H9 (cell line): ENCODE measurements at regions not wholly inside any gene's neighbourhood (a gene's known extent, or its start where the extent isn't known, plus 50 kb on each side); places are given as distances from the start of the nearest gene placed in this dataset.

Source experiments
- DNase-seq: peaks from one replicate; pipeline ENCODE4 v3.0.0-alpha.2; 2017
- H2AFZ ChIP-seq: one replicate; pipeline ENCODE4 v1.6.1; 2013; ENCODE audit warnings: mild to moderate bottlenecking, low read length, control low read depth, moderate library complexity
- H2AK5ac ChIP-seq: 2 replicates; pipeline ENCODE4 v1.6.1; 2013; ENCODE audit warnings: low read length, control low read depth, mixed read lengths; ENCODE audit not compliant: insufficient read length
- H2BK120ac ChIP-seq: one replicate; pipeline ENCODE4 v1.6.1; 2013; ENCODE audit warnings: low read depth, mild to moderate bottlenecking, low read length, control low read depth, inconsistent platforms; ENCODE audit not compliant: poor library complexity, severe bottlenecking
- H2BK12ac ChIP-seq: 2 replicates; pipeline ENCODE4 v1.6.1; 2013; ENCODE audit warnings: low read length, control low read depth, mixed read lengths, low read depth; ENCODE audit not compliant: insufficient read length
- H2BK15ac ChIP-seq: 2 replicates; pipeline ENCODE4 v1.6.1; 2013; ENCODE audit warnings: low read depth, low read length, control low read depth
- H2BK20ac ChIP-seq: one replicate; pipeline ENCODE4 v1.6.1; 2013; ENCODE audit warnings: low read depth, mild to moderate bottlenecking, low read length, control low read depth, inconsistent platforms; ENCODE audit not compliant: poor library complexity, severe bottlenecking
- H2BK5ac ChIP-seq: 2 replicates; pipeline ENCODE4 v1.6.1; 2013; ENCODE audit warnings: low read length, control low read depth, mixed read lengths; ENCODE audit not compliant: insufficient read length
- H3K14ac ChIP-seq: 2 replicates; pipeline ENCODE4 v1.6.1; 2013; ENCODE audit warnings: low read length, control low read depth; ENCODE audit not compliant: insufficient read depth
- H3K18ac ChIP-seq: 2 replicates; pipeline ENCODE4 v1.6.1; 2013; ENCODE audit warnings: low read depth, mild to moderate bottlenecking, mixed read lengths, low read length, control low read depth; ENCODE audit not compliant: insufficient read length
- H3K23ac ChIP-seq: 2 replicates; pipeline ENCODE4 v1.6.1; 2013; ENCODE audit warnings: low read length, control low read depth, mixed read lengths, low read depth; ENCODE audit not compliant: insufficient read length
- H3K23me2 ChIP-seq: 2 replicates; pipeline ENCODE4 v1.6.1; 2013; ENCODE audit warnings: low read depth, mild to moderate bottlenecking, mixed read lengths, low read length, control low read depth; ENCODE audit not compliant: insufficient read length, poor library complexity, severe bottlenecking
- H3K27ac ChIP-seq: 2 replicates; pipeline ENCODE4 v1.5.1; 2013; ENCODE audit warnings: low read length, control low read depth, mixed read lengths, low read depth; ENCODE audit not compliant: insufficient read length
- H3K27me3 ChIP-seq: 2 replicates; pipeline ENCODE4 v1.6.1; 2013; ENCODE audit warnings: low read length, control low read depth, inconsistent platforms; ENCODE audit not compliant: insufficient read depth
- H3K4ac ChIP-seq: 2 replicates; pipeline ENCODE4 v1.6.1; 2013; ENCODE audit warnings: low read depth, mild to moderate bottlenecking, control low read depth, inconsistent platforms, low read length, moderate library complexity
- H3K4me1 ChIP-seq: 2 replicates; pipeline ENCODE4 v1.6.1; 2013; ENCODE audit warnings: low read length, control low read depth, inconsistent platforms; ENCODE audit not compliant: insufficient read depth
- H3K4me2 ChIP-seq: 2 replicates; pipeline ENCODE4 v1.6.1; 2013; ENCODE audit warnings: low read length, control low read depth, mixed read lengths; ENCODE audit not compliant: insufficient read length, insufficient read depth
- H3K56ac ChIP-seq: 2 replicates; pipeline ENCODE4 v1.6.1; 2013; ENCODE audit warnings: low read depth, mild to moderate bottlenecking, mixed read lengths, low read length, control low read depth; ENCODE audit not compliant: insufficient read length
- H3K79me1 ChIP-seq: 2 replicates; pipeline ENCODE4 v1.6.1; 2013; ENCODE audit warnings: low read depth, mild to moderate bottlenecking, moderate library complexity, low read length, control low read depth, inconsistent platforms; ENCODE audit not compliant: insufficient read depth, poor library complexity, severe bottlenecking
- H3K79me2 ChIP-seq: 2 replicates; pipeline ENCODE4 v1.6.1; 2013; ENCODE audit warnings: low read length, control low read depth, inconsistent platforms; ENCODE audit not compliant: insufficient read depth
- H3K9ac ChIP-seq: 2 replicates; pipeline ENCODE4 v1.6.1; 2013; ENCODE audit warnings: low read length, control low read depth, mixed read lengths; ENCODE audit not compliant: insufficient read length; ENCODE audit errors: extremely low read depth
- H3K9me3 ChIP-seq: one replicate; pipeline ENCODE4 v1.6.1; 2013; ENCODE audit warnings: low read depth, low read length, inconsistent platforms; ENCODE audit not compliant: control insufficient read depth
- H3T11ph ChIP-seq: one replicate; pipeline ENCODE4 v1.6.1; 2013; ENCODE audit warnings: mild to moderate bottlenecking, low read length, control low read depth, inconsistent platforms
- H4K20me1 ChIP-seq: one replicate; pipeline ENCODE4 v1.6.1; 2013; ENCODE audit not compliant: control insufficient read depth, insufficient read length, insufficient read depth
- H4K5ac ChIP-seq: 2 replicates; pipeline ENCODE4 v1.6.1; 2013; ENCODE audit warnings: low read depth, mild to moderate bottlenecking, mixed read lengths, low read length, control low read depth; ENCODE audit not compliant: insufficient read length
- H4K8ac ChIP-seq: replicated peaks from 2 replicates; pipeline ENCODE4 v1.6.1; 2013; ENCODE audit warnings: low read length, control low read depth, mixed read lengths, low read depth; ENCODE audit not compliant: insufficient read length
- H4K91ac ChIP-seq: 2 replicates; pipeline ENCODE4 v1.6.1; 2013; ENCODE audit warnings: low read depth, mild to moderate bottlenecking, moderate library complexity, mixed read lengths, low read length, control low read depth; ENCODE audit not compliant: insufficient read length
- H3K27ac Mint-ChIP-seq, 3 experiments: 2 replicates in 2 of 3; 3 replicates in 1 of 3; pipeline ENCODE4 v1.8.0; 2020 to 2021; ENCODE audit warnings: mixed read lengths in 3 of 3, mild to moderate bottlenecking in 1 of 3, moderate library complexity in 1 of 3
- H3K27me3 Mint-ChIP-seq: 2 replicates; pipeline ENCODE4 v1.8.0; 2021; ENCODE audit warnings: low read depth, mild to moderate bottlenecking, moderate library complexity, mixed read lengths
- H3K36me3 Mint-ChIP-seq, 3 experiments: 2 replicates in 2 of 3; 3 replicates in 1 of 3; pipeline ENCODE4 v1.8.0; 2020 to 2021; ENCODE audit warnings: low read depth in 3 of 3, mixed read lengths in 3 of 3; ENCODE audit not compliant: insufficient read depth in 1 of 3
- H3K4me1 Mint-ChIP-seq, 2 experiments: 2 replicates each; pipeline ENCODE4 v1.8.0; 2020; ENCODE audit warnings: mixed read lengths in 2 of 2
- H3K4me3 Mint-ChIP-seq, 2 experiments: 2 replicates in 1 of 2; 3 replicates in 1 of 2; pipeline ENCODE4 v1.8.0; 2020 to 2021; ENCODE audit warnings: mild to moderate bottlenecking in 2 of 2, mixed read lengths in 2 of 2, moderate library complexity in 1 of 2
- H3K9me3 Mint-ChIP-seq, 2 experiments: 2 replicates in 1 of 2; 3 replicates in 1 of 2; pipeline ENCODE4 v1.8.0; 2020; ENCODE audit warnings: mild to moderate bottlenecking in 2 of 2, mixed read lengths in 2 of 2, moderate library complexity in 1 of 2
- CTCF ChIP-seq: fragments of 200-600 bp; sonication (generic); conservative IDR thresholded peaks from 3 replicates; pipeline ENCODE4 v1.8.0; 2021; ENCODE audit warnings: antibody characterized with exemption, mild to moderate bottlenecking
- WGBS: extraction: QIAGEN DNeasy Blood & Tissue Kit; methylation state at CpG from one replicate; pipeline ENCODE4 v1.1.7; 2013; ENCODE audit warnings: missing lambda C conversion rate, low lambda C conversion rate, mixed read lengths; ENCODE audit not compliant: insufficient read length; ENCODE audit errors: extremely low coverage; 5-methylcytosine and 5-hydroxymethylcytosine counted together

GRCh38 chr1:5099558-5099957 is 445.1 kb downstream of the AJAP1 start:
- Histone ChIP-seq H3K4me1 (no peaks in the 10 kb centered on the region), H3K23ac (no peak overlapping the region), H4K91ac (no peak overlapping the region), H2AK5ac (no peak overlapping the region), H3K14ac (no peak overlapping the region), H3T11ph (no peak overlapping the region), H2BK15ac (no peak overlapping the region), H4K5ac (no peak overlapping the region), H2BK20ac (no peak overlapping the region), H2AFZ (no peak overlapping the region), H4K20me1 (no peaks in the 10 kb centered on the region), H3K4ac (no peak overlapping the region), H3K23me2 (no peaks in the 10 kb centered on the region), H3K18ac (no peak overlapping the region), H2BK120ac (no peak overlapping the region), H3K27ac (no peak overlapping the region), H3K9ac (no peak overlapping the region), H3K79me2 (no peaks in the 10 kb centered on the region), H2BK5ac (no peak overlapping the region), H3K9me3 (peaks cover 7% of the 10 kb centered on the region), H3K79me1 (no peaks in the 10 kb centered on the region), H3K56ac (no peak overlapping the region), H4K8ac (no peak overlapping the region), H3K4me2 (no peak overlapping the region), H2BK12ac (no peak overlapping the region), H3K27me3 (no peaks in the 10 kb centered on the region)
- TF ChIP-seq CTCF: peak; percentile 60; the same call in 2 of the 3 replicates
- WGBS: no CpG with 5 or more reads among the region's 2 CpGs
- H3K4me1 Mint-ChIP-seq: peaks cover 14 to 16% of the 10 kb centered on the region in 2 experiments
- peaks cover 22 to 25% of the 10 kb centered on the region in 2 experiments for H3K9me3 Mint-ChIP-seq
- no peak overlapping the region for H3K4me3 Mint-ChIP-seq
- H3K27ac Mint-ChIP-seq: peak overlapping the region in 1 of 3 experiments; percentile 83; a peak in 3 of 7 replicates
- H3K27me3 Mint-ChIP-seq: no peaks in the 10 kb centered on the region; the same call in 1 of the 2 replicates
- peak; percentile 72 for DNase-seq
- H3K36me3 Mint-ChIP-seq: peaks cover 3 to 11% (median 8%) of the 10 kb centered on the region in 3 experiments; a peak in 5 of 7 replicates
